Stomach smooth muscle (tissue), 2 donors: ENCODE measurements at regions not wholly inside any gene's neighbourhood (a gene's known extent, or its start where the extent isn't known, plus 50 kb on each side); places are given as distances from the start of the nearest gene placed in this dataset.

Source experiments
- H3K27ac ChIP-seq: one replicate; pipeline ENCODE4 v1.7.0; 2013; ENCODE audit warnings: mild to moderate bottlenecking, low read length, inconsistent platforms
- H3K27me3 ChIP-seq, 2 donors: one replicate each; pipeline ENCODE4 v1.7.0; 2013; ENCODE audit warnings: low read length in 2 of 2; ENCODE audit not compliant: insufficient read depth in 2 of 2, control insufficient read depth in 1 of 2
- H3K36me3 ChIP-seq, 2 donors: one replicate each; pipeline ENCODE4 v1.7.0; 2013; ENCODE audit warnings: low read length in 2 of 2; ENCODE audit not compliant: control insufficient read depth in 2 of 2, insufficient read depth in 2 of 2
- H3K4me1 ChIP-seq: one replicate; pipeline ENCODE4 v1.7.0; 2013; ENCODE audit warnings: low read length; ENCODE audit not compliant: control insufficient read depth, insufficient read depth
- H3K4me3 ChIP-seq, 2 donors: one replicate each; pipeline ENCODE4 v1.7.0; 2013; ENCODE audit warnings: low read length in 2 of 2
- H3K9ac ChIP-seq, 2 donors: one replicate each; pipeline ENCODE4 v1.7.0; 2013; ENCODE audit warnings: low read length in 2 of 2, mild to moderate bottlenecking in 1 of 2
- H3K9me3 ChIP-seq, 2 donors: one replicate each; pipeline ENCODE4 v1.7.0; 2013; ENCODE audit warnings: low read length in 2 of 2; ENCODE audit not compliant: control insufficient read depth in 2 of 2
- donor health status: healthy.
- donor health status: Pancreatic carcinoma.

GRCh38 chr2:16150456-16151280, 210.3 kb downstream of the MYCN start:
- Histone ChIP-seq H3K4me3 (no peak overlapping the region), H3K27me3 (no peaks in the 10 kb centered on the region)

GRCh38 chr2:16149349-16150243, 209.2 kb downstream of the MYCN start:
- no peaks in the 10 kb centered on the region for H3K4me1 ChIP-seq
- H3K4me3 ChIP-seq = no peak overlapping the region
- no peak overlapping the region for H3K27ac ChIP-seq
- no peaks in the 10 kb centered on the region for H3K27me3 ChIP-seq
- H3K36me3 ChIP-seq = no peaks in the 10 kb centered on the region
- H3K9me3 ChIP-seq = no peaks in the 10 kb centered on the region
- no peak overlapping the region for H3K9ac ChIP-seq

More at GRCh38 chr2:16150456-16151280, 210.3 kb downstream of the MYCN start:
- Histone ChIP-seq H3K4me1 (no peaks in the 10 kb centered on the region), H3K36me3 (no peaks in the 10 kb centered on the region), H3K9ac (no peak overlapping the region), H3K9me3 (no peaks in the 10 kb centered on the region), H3K27ac (no peak overlapping the region)

- no peaks in the 10 kb centered on the region for H3K9me3 ChIP-seq
- no peak overlapping the region for H3K4me3 ChIP-seq
- H3K27ac ChIP-seq = no peak overlapping the region
- no peaks in the 10 kb centered on the region for H3K4me1 ChIP-seq
- no peak overlapping the region for H3K9ac ChIP-seq
- H3K27me3 ChIP-seq = no peaks in the 10 kb centered on the region
- H3K36me3 ChIP-seq = no peaks in the 10 kb centered on the region
Observed at GRCh38 chr2:16148632-16149348, 208.4 kb downstream of the MYCN start.

GRCh38 chr2:16142383-16143361, 202.3 kb downstream of the MYCN start:
- no peaks in the 10 kb centered on the region for H3K4me1 ChIP-seq
- H3K9me3 ChIP-seq = no peaks in the 10 kb centered on the region
- no peak overlapping the region for H3K9ac ChIP-seq
- no peaks in the 10 kb centered on the region for H3K36me3 ChIP-seq
- no peak overlapping the region for H3K27ac ChIP-seq
- no peaks in the 10 kb centered on the region for H3K27me3 ChIP-seq
- H3K4me3 ChIP-seq = no peak overlapping the region

GRCh38 chr2:16141641-16141921, 201.2 kb downstream of the MYCN start:
- H3K4me1 ChIP-seq = no peaks in the 10 kb centered on the region
- H3K27me3 ChIP-seq = no peaks in the 10 kb centered on the region
- no peak overlapping the region for H3K9ac ChIP-seq
- no peak overlapping the region for H3K4me3 ChIP-seq
- no peaks in the 10 kb centered on the region for H3K36me3 ChIP-seq
- no peak overlapping the region for H3K27ac ChIP-seq
- H3K9me3 ChIP-seq = no peaks in the 10 kb centered on the region

GRCh38 chr2:16140771-16141640, 200.7 kb downstream of the MYCN start:
- Histone ChIP-seq H3K27ac (no peak overlapping the region), H3K4me3 (no peak overlapping the region), H3K27me3 (no peaks in the 10 kb centered on the region), H3K36me3 (no peaks in the 10 kb centered on the region), H3K4me1 (no peaks in the 10 kb centered on the region), H3K9ac (no peak overlapping the region), H3K9me3 (no peaks in the 10 kb centered on the region)

GRCh38 chr2:16139663-16140615, 199.6 kb downstream of the MYCN start:
- Histone ChIP-seq H3K9ac (no peak overlapping the region), H3K27ac (no peak overlapping the region), H3K4me1 (no peaks in the 10 kb centered on the region), H3K4me3 (no peak overlapping the region), H3K9me3 (no peaks in the 10 kb centered on the region), H3K36me3 (no peaks in the 10 kb centered on the region), H3K27me3 (no peaks in the 10 kb centered on the region)

- H3K4me1 ChIP-seq = no peaks in the 10 kb centered on the region
- H3K4me3 ChIP-seq = no peak overlapping the region
- no peak overlapping the region for H3K9ac ChIP-seq
- no peaks in the 10 kb centered on the region for H3K27me3 ChIP-seq
- no peaks in the 10 kb centered on the region for H3K36me3 ChIP-seq
- H3K27ac ChIP-seq = no peak overlapping the region
- H3K9me3 ChIP-seq = no peaks in the 10 kb centered on the region
Observed at GRCh38 chr2:16138811-16139662, 198.7 kb downstream of the MYCN start.
